GM10266 (cell line): ENCODE measurements at regions not wholly inside any gene's neighbourhood (a gene's known extent, or its start where the extent isn't known, plus 50 kb on each side); places are given as distances from the start of the nearest gene placed in this dataset.
"Not testable (repeated sequence)": the region's sequence is repeated elsewhere in the genome, so short reads cannot be mapped to it uniquely, and the experiment has no call there.

ENCODE experiments used
- DNase-seq: peaks from one replicate; pipeline ENCODE4 v3.0.0; 2012; ENCODE audit errors: extremely low spot score
- TF ChIP-seq, protein P1 (sequence below): IDR thresholded peaks from 2 replicates; pipeline ENCODE4 v1.5.1; 2012; ENCODE audit warnings: mild to moderate bottlenecking, low read depth; ENCODE audit not compliant: control insufficient read depth, insufficient read depth; ENCODE audit errors: missing control alignments

DNA sequence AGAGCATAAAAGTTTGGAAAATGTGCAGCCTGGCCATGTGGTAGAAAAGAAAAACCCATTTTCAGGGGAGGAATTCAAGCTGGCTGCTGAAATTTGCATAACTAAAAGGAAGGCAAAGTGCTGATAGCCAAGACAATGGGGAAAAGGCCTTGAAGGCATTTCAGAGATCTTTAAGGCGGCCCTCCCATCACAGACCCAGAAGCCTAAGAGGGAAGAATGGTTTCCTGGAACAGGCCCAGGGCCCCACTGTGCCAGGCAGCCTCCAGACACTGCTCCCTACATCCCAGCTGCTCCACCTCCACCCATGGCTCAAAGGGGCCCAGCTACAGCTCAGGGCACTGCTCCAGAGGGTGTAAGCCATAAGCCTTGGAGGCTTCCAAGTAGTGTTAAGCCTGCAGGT is 158.0 kb upstream of the PRDX4 start:
- TF ChIP-seq, protein P1, sequence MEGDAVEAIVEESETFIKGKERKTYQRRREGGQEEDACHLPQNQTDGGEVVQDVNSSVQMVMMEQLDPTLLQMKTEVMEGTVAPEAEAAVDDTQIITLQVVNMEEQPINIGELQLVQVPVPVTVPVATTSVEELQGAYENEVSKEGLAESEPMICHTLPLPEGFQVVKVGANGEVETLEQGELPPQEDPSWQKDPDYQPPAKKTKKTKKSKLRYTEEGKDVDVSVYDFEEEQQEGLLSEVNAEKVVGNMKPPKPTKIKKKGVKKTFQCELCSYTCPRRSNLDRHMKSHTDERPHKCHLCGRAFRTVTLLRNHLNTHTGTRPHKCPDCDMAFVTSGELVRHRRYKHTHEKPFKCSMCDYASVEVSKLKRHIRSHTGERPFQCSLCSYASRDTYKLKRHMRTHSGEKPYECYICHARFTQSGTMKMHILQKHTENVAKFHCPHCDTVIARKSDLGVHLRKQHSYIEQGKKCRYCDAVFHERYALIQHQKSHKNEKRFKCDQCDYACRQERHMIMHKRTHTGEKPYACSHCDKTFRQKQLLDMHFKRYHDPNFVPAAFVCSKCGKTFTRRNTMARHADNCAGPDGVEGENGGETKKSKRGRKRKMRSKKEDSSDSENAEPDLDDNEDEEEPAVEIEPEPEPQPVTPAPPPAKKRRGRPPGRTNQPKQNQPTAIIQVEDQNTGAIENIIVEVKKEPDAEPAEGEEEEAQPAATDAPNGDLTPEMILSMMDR = no peak
- DNase-seq = no peak

DNA sequence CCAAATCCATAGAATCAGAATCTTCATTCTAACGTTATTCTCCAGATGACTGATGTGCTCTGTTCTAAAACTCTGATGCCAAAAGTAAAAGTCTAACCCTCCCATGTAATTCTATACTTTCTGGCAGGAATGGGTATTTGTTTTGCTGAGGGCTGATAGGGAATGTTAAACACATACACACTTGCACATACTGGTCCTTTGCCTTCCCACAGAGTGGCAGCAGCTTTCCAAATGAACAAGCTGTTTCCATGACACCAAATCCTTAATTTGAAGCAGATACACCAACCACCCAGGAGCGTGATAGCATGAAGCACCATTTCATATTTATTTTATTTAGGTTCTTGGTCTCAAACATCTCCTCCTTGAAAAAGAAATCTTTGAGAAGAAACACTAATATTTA is 155.5 kb upstream of the PRDX4 start:
- TF ChIP-seq, protein P1 = no peak
- DNase-seq = no peak

DNA sequence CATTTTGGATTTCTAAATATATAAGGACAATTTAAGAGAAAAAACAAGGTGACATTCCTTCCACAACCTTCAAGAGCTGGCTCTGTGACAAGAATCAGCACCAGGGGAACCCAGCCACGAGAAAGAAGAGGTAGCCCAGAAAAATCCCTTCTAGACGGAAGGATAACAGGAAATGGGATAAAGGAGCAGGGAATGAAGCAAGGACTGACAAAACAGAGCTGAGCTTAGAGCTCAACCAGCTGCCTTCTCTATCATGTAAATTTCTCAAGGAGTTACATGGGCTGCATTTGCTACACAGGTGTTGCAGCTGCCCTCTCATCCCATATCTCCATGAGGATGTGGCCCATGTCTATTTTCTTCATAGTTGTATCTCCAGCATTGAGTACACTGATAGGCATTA is 154.2 kb upstream of the PRDX4 start:
- no peak for DNase-seq
- TF ChIP-seq, protein P1 = no peak

DNA sequence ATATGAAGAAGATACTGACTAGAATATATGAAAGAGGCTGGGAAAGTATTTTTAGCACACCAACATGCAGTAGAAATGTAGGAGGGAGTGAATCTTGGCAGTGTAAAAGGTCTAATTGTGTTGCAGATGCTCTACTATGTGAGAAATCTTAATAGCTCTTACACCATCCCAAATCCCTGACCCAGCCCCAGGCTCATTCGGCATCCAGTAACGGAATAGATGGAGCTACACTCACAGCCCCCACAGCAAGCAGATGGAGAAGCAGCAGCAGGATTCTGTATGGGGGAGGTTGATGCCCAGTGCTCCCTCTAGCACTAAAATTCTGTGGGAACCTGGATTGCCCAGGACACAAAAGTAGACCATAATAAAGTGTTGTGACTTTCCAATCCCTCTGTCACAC is 153.2 kb upstream of the PRDX4 start:
- TF ChIP-seq, protein P1 = no peak
- no peak for DNase-seq

DNA sequence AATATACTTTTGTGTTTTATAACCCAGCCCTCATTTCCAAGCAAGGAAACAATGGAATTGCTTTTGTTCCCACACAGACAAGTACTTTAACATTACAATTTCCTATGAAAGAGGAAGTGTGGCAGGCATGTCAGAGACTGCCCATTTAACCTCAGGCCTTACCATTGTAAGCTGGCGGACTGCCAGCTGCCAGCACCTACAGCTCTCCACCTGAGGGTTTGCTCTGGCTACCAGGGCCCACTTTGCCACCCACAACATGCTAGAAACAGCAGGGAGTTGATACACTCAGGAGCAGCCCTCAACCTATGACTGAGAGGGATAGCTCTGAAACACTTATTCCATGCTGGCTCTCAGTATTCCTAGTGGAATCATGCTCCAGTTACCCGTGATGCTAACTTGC is 152.3 kb upstream of the PRDX4 start:
- no peak for DNase-seq
- TF ChIP-seq, protein P1 = no peak

DNA sequence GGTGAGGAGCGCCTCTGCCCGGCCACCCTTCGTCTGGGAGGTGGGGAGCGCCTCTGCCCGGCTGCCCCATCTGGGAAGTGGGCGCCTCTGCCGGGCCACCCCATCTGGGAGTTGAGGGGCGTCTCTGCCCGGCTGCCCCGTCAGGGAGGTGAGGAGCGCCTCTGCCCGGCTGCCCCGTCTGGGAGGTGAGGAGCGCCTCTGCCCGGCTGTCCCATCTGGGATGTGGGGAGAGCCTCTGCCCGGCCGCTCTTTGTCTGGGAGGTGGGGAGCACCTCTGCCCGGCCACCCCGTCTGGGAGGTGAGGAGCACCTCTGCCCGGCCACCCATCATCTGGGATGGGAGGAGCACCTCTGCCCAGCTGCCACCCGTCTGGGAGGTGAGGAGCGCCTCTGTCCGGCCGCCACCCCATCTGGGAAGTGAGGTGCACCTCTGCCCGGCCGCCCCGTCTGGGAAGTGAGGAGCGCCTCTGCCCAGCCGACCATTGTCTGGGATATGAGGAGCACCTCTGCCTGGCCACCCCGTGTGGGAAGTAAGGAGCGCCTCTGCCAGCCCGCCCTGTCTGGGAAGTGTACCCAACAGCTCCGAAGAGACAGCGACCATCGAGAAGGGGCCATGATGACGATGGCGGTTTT is 144.2 kb upstream of the PRDX4 start:
- not testable (repeated sequence) for DNase-seq

DNA sequence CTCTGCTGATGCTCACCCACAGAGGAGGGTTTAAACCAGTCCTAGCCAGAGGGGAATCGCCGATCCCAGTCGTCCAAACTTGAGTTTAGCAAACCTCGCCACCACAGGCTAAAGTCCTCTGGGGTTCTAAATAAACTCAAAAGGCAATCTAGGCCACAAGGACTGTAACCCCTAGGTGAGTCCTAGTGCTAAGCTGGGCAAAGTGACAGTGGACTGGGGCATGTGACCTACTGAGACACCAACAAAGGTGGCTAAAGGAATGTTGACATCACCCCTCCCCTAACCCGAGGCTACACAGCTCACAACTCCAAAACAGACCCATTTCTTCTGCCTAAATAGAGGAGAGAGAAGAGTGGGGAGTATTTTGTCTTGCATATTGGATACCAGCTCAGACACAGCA is 142.8 kb upstream of the PRDX4 start:
- TF ChIP-seq, protein P1 = no peak
- no peak for DNase-seq

DNA sequence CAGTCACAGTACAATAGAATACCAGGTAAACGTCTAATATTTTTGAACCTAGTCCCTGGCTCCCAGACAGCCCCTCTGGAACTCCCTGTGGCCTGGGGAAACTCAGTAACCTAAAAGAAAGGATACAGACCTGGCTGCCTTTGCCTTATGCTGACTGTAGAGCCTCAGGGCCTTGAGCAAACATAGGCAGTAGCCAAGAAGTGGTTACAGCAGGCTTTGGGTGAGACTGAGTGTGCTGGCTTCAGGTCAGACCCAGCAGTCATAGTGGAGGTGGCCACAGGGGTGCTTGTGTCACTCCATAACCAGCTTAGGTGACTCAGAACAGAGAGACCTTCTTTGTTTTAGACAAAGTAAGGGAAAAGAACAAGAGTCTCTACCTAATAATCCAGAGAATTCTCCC is 141.8 kb upstream of the PRDX4 start:
- TF ChIP-seq, protein P1 = no peak
- DNase-seq = no peak
